ENCODE measurements at regions not wholly inside any gene's neighbourhood (a gene's known extent, or its start where the extent isn't known, plus 50 kb on each side); places are given as distances from the start of the nearest gene placed in this dataset.
A peak's percentile ranks its signal among the peaks of the same experiment; 100 is the strongest.
"Not testable (repeated sequence)": the region's sequence is repeated elsewhere in the genome, so short reads cannot be mapped to it uniquely, and the experiment has no call there.

- DNase-seq, result no peak
- in situ Hi-C loops (cut with MboI; ENCODE audit: low pct_unique_long_range_greater_than_20kb, low sequenced_read_pairs), result no loop called here
Observed at GRCh38 chr3:118793176-118793575, 241.5 kb downstream of the IGSF11 start.

- in situ Hi-C loops (cut with MboI; ENCODE audit: low pct_unique_long_range_greater_than_20kb, low sequenced_read_pairs), result no loop called here
Observed at GRCh38 chr3:118799303-118799702, 235.3 kb downstream of the IGSF11 start.

DNA sequence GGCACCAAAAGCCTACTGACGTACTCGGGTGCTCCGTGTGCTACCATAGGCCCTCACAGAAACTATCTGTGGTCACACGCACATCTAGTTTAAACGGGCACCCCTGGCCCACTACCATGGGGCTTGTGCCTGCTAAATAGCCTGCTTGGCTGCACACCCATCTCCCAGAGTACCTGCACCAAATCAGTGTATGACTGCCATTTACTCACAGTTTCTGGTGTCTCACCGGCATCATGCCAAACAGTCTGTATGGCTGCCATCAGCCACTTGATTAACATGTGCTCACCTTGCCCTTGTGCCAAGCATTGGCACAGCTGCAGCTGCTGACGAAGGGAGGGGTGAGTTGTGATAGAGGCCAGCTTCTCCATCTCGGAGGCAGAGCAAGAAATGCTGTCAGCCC is 232.7 kb downstream of the IGSF11 start:
- in situ Hi-C loops (cut with MboI; ENCODE audit: low pct_unique_long_range_greater_than_20kb, low sequenced_read_pairs), result no loop called here
- no peak for DNase-seq

More at GRCh38 chr3:118799303-118799702, 235.3 kb downstream of the IGSF11 start:
- DNase-seq, result no peak

GRCh38 chr3:118802325-118803095 is 232.1 kb downstream of the IGSF11 start:
- in situ Hi-C loops (cut with MboI; ENCODE audit: low pct_unique_long_range_greater_than_20kb, low sequenced_read_pairs), result no loop called here
- DNase-seq, result no peak

GRCh38 chr3:118803096-118803476 is 231.6 kb downstream of the IGSF11 start:
- in situ Hi-C loops (cut with MboI; ENCODE audit: low pct_unique_long_range_greater_than_20kb, low sequenced_read_pairs), result no loop called here
- DNase-seq, result no peak

DNA sequence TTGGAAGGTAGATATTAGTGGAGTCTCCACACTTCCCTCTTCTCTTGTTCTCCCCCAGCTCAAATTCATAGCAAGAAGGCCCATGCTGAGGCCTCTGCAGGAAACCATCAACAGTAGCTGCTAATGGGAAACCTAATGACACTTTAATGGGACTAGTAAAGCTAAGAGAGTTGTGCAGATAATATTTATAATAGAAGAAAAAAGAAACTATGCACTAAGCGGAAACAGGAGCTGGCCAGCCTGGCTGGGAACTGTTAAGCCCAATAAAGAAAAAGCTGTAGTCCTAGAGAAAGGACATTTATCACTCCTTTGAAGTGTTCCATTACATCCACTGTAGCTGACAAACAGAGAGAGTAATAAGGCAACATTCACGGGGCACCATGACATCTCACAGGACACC is 229.6 kb downstream of the IGSF11 start:
- in situ Hi-C loops (cut with MboI; ENCODE audit: low pct_unique_long_range_greater_than_20kb, low sequenced_read_pairs), result no loop called here
- no peak for DNase-seq

DNA sequence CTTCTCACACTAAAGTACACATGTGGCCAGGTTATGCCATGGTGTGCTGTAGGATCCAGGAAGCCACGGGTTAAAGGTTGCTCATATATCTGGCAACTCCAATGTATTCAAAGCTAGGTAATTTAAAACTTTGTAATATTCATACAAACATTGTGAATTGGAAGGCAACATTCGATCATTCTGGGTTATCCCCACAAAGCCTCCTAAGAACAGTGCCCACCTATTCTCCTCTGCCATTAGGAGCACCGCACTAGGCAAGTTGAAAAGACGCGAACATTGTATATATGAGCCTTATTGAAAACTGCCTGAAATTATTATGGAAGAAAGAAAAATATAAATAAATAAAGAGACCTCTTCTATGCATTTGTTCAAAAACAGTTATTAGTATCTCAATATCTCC is 228.2 kb downstream of the IGSF11 start:
- DNase-seq, result no peak
- in situ Hi-C loops (cut with MboI; ENCODE audit: low pct_unique_long_range_greater_than_20kb, low sequenced_read_pairs), result no loop called here

- in situ Hi-C loops (cut with MboI; ENCODE audit: low pct_unique_long_range_greater_than_20kb, low sequenced_read_pairs); DNase-seq: not testable (repeated sequence)
Observed at GRCh38 chr3:118807349-118807748, 227.3 kb downstream of the IGSF11 start.

GRCh38 chr3:118808723-118809122 is 225.9 kb downstream of the IGSF11 start:
- in situ Hi-C loops (cut with MboI; ENCODE audit: low pct_unique_long_range_greater_than_20kb, low sequenced_read_pairs), result no loop called here
- DNase-seq, result no peak

GRCh38 chr3:118809696-118810498 is 224.7 kb downstream of the IGSF11 start:
- no peak for DNase-seq
- in situ Hi-C loops (cut with MboI; ENCODE audit: low pct_unique_long_range_greater_than_20kb, low sequenced_read_pairs), result no loop called here

DNA sequence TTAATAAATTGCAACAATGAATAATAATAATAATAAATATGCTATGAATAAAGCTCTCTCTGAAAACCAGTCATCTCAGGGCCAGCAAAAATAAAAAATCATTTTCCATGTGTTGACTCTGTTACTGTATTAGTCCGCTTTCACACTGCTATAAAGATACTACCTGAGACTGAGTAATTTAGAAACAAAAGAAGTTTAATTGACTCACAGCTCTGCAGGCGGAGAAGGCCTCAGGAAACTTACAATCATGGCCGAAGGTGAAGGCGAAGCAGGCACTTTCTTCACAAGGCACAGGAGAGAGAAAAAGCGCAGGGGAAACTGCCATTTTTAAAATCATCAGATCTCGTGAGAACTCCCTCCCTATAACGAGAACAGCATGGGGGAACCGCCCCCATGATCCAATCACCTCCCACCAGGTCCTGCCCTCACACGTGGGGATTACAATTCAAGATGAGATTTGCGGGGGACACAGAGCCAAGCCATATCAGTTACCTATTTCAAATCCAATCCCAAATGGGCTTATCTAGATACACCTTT is 224.1 kb downstream of the IGSF11 start:
- in situ Hi-C loops (cut with MboI; ENCODE audit: low pct_unique_long_range_greater_than_20kb, low sequenced_read_pairs), result no loop called here
- no peak for DNase-seq

DNA sequence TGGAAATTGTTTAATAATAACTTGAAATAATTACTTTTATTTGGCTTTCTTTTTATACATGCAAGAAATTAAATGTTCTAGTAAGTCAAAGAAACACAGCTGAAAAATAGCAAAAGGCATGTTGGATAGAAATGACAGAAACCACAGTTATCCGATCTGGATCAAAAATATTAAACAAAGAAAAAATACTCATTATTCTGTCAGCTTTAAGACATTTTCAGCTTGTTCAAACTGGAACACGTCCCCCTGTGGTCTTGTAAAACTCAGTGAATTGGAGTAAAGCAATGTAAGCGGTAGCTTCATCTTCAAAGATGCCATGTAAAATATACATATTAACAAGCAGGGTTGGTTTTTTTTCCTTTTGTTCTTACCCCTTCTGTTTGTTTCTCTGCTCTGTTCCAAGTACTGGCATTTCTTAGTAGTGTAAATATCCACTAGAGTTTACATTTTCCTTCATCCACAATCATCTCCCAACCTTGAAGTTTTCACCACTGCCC is 223.4 kb downstream of the IGSF11 start:
- in situ Hi-C loops (cut with MboI; ENCODE audit: low pct_unique_long_range_greater_than_20kb, low sequenced_read_pairs), result no loop called here
- no peak for DNase-seq

- in situ Hi-C loops (cut with MboI; ENCODE audit: low pct_unique_long_range_greater_than_20kb, low sequenced_read_pairs), result no loop called here
Observed at GRCh38 chr3:118813472-118813871, 221.2 kb downstream of the IGSF11 start.

GRCh38 chr3:118817748-118818165 is 216.9 kb downstream of the IGSF11 start:
- in situ Hi-C loops (cut with MboI; ENCODE audit: low pct_unique_long_range_greater_than_20kb, low sequenced_read_pairs), result no loop called here
- peak; percentile 48 for DNase-seq

More at GRCh38 chr3:118813472-118813871, 221.2 kb downstream of the IGSF11 start:
- no peak for DNase-seq

DNA sequence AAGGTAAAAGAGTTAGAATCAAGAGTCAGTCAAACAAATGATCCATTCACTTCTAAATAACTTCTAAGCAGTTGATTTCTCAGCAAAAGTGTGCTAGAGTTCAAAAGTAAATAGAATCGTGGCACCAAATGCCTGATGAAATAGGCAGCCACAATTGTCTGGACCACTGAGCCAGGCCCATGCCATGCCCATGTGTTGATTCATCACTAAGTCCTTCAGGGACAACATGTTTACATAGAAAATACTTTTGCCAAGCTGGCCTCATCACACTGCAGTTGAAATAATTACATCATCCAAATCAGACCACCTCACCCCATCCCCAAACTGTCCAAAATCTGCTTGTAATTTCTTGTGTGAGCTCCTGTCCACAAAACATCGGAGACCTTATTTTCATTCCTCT is 216.3 kb downstream of the IGSF11 start:
- no peak for DNase-seq
- in situ Hi-C loops (cut with MboI; ENCODE audit: low pct_unique_long_range_greater_than_20kb, low sequenced_read_pairs), result no loop called here

- in situ Hi-C loops (cut with MboI; ENCODE audit: low pct_unique_long_range_greater_than_20kb, low sequenced_read_pairs), result no loop called here
- DNase-seq, result no peak
Observed at GRCh38 chr3:118823626-118824025, 211.0 kb downstream of the IGSF11 start.

GRCh38 chr3:118827446-118827845 is 207.2 kb downstream of the IGSF11 start:
- in situ Hi-C loops (cut with MboI; ENCODE audit: low pct_unique_long_range_greater_than_20kb, low sequenced_read_pairs), result no loop called here
- no peak for DNase-seq

DNA sequence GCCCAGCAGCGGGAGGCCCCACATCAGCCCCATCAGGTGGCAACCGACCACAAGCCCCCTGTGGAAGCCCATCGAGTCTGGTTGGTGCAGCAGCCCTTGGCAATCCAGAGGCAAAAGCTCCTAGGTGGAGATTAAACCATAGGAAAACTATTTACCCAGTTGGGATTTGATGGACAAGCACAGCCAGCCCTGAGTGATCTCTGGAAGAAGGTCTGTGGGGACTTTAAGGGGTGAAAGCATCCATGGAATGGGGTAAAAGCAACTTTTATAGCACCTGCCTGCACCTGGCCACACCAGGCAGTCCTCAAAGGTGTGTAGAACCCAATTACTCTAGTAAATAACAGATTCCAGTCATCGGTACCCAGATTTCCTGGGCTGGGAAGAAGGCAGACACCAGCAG is 206.3 kb downstream of the IGSF11 start:
- in situ Hi-C loops (cut with MboI; ENCODE audit: low pct_unique_long_range_greater_than_20kb, low sequenced_read_pairs), result no loop called here
- no peak for DNase-seq

- no peak for DNase-seq
- in situ Hi-C loops (cut with MboI; ENCODE audit: low pct_unique_long_range_greater_than_20kb, low sequenced_read_pairs), result no loop called here
Observed at GRCh38 chr3:118833075-118833474, 201.6 kb downstream of the IGSF11 start.

GRCh38 chr3:118838871-118839270 is 195.8 kb downstream of the IGSF11 start:
- in situ Hi-C loops (cut with MboI; ENCODE audit: low pct_unique_long_range_greater_than_20kb, low sequenced_read_pairs), result no loop called here

More at GRCh38 chr3:118838871-118839270, 195.8 kb downstream of the IGSF11 start:
- DNase-seq, result no peak

Measured in KBM-7 (cell line).